Fibroblast of skin of left quadriceps (primary cell): ENCODE measurements at regions not wholly inside any gene's neighbourhood (a gene's known extent, or its start where the extent isn't known, plus 50 kb on each side); places are given as distances from the start of the nearest gene placed in this dataset.

Source experiments
- DNase-seq, 2 experiments: peaks; one replicate each; pipeline ENCODE4 v3.0.0-alpha.2; 2013; ENCODE audit warnings: low read depth in 2 of 2

DNA sequence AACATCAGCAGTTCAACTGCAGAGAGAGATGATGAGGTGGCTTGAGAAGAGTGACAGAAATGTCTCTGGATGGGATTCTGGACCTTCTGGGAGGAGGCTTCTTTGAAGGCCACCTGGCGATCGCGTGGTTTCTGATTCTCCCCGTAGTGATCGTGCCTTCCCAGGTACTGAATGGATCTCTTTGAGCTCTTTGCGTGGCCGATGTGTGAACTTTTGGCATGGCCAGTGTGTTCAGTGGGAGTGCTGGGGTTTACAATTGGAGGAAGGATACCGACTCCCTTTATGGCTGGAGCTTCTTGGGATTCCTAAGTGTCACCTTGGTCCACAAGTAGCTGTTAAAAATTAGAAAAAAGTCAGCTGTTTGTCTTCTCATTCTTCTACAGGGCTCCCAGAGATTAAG is 374.7 kb downstream of the C12orf75 start:
- no peak for DNase-seq

GRCh38 chr12:105705765-105706164 is 375.3 kb downstream of the C12orf75 start:
- peak; percentile 52 to 56 for DNase-seq

DNA sequence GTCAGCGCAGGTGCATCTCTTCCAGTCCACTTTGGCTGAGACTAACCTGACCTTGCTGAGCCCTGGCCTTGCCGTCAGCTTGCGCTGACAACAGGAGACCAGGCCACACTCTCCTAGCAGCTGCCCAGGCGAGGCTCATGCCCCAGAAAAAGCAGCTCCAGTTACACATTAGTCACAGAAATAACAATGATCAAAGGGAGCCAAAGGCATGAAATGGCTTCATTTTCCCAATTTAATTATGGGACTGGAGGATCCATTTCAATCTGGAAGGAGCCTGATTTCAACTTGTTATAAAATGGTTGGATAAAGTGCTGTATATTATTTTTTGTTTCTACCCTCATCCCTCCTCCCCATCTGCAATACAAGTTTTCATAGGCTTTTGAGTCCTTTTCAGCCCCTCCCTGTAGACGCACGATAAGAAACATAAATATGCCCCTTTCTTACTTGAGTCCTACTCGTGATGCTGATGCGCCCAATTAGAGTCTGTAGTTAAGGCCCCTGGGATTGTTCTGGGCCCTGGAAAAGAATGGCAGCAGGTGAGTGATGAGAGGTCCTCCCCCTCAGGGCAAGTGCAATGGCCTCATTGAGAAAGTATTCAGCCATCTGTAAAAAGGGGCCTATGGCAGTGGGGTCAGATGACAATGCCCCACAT is 376.0 kb downstream of the C12orf75 start:
- DNase-seq: no peak

DNA sequence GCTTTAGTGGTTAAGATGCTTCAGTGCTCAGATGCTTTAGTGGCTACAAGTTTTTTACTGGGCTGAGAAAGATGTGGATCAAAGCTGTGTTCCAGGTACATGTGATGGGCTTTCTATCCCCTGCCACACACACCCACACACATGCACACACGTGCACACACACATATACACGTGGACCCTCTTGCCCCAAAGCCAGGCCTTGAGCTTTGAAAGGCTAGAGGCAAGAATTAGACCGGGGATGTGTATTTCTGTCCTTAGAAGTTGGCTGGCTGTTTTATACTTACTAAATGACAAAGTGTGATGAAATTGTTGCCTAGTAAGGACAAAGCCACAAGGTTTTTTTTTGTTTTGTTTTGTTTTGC is 376.5 kb downstream of the C12orf75 start:
- DNase-seq: no peak

DNA sequence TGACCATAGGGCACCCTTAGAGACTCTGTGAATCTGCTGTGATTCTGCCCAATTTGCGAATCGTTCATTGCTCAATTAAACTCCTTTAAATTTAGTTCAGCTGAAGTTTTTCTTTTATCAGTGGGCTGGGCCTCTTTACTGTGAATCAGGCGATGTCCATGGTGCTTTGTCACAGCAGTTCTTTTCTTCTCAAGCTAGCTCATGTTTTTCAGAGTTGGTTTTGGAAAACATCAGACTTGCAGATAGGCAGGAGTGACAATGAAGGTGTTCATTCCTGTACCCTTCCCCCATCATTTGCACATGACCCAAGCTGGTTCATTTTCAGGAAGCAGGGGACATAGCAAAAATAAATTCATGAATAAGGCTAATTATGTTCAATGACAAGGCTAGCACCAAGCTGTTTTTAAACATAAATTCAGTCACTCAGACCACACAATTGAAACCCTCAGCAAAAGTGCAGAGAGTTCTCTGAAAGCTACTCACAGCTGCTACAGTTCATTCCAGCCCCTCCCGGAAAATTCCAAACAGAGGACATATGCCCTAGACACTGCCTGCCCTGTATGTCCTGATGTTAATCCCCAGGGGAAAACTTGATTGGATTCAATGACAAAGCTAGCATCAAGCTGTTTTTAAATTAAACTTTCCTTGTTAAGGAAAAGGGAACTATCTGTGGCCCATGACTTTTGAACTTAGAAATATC is 383.3 kb downstream of the C12orf75 start:
- no peak for DNase-seq

DNA sequence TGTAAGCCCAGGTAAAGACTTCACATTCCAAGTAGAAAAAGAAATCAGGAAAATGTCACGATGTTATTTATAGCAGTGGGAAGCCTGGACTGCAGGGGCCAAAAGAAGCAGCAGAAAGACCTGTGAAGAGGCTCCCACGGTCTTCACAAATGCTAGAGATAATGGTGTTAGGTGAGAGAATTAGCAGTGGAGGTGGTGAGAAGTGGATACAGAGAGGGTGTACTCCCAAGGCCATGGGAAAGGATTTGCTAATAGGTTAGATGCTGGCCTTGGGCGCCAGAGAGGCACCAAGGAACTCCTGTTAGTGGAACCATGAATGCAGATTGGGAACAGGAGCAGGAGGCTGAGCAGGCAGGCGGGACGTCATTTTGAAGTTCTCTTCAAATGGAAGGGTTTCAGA is 386.1 kb downstream of the C12orf75 start:
- no peak for DNase-seq

DNA sequence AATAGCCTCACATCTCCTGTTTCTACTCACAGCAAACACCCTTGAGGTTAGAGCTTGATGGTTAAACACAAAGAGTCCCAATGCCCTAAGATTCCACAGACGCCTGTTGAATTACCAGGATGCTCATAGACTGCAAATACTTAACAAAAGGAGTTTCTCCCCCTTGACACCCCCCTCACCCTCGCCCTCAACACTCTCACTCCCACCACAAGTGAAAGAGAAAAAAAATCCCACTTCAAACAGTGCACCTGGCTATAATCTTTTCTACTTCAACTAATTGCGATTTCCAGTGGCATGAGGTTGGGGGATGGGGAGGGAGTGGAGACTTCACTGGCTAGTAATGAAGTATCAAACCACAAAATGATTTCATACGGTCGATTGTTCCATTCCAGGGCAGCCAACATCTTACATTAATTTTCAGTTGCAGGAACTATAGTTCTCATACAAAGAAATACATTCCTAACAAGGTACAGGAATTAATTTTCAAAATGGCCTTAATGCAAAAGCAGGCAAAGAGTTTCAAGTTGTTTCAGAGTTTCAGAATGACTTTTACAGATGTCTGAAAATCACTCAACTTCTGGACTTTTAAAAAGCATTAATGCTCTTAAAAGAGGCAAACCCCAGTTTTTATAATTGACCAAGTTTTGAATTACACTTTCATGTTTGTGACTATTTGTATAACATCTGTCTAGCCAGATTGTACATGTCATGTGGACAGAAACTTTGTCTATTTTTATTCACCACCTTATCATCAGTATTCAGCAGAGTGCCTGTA is 390.7 kb downstream of the C12orf75 start:
- peak; percentile 68 to 73 for DNase-seq

- no peak for DNase-seq
These were observed 391.4 kb downstream of the C12orf75 start for GRCh38 chr12:105721891-105722290.

- DNase-seq: no peak
These were observed 392.6 kb downstream of the C12orf75 start for GRCh38 chr12:105723066-105723465.

GRCh38 chr12:105723494-105723893 is 393.0 kb downstream of the C12orf75 start:
- DNase-seq: no peak

DNA sequence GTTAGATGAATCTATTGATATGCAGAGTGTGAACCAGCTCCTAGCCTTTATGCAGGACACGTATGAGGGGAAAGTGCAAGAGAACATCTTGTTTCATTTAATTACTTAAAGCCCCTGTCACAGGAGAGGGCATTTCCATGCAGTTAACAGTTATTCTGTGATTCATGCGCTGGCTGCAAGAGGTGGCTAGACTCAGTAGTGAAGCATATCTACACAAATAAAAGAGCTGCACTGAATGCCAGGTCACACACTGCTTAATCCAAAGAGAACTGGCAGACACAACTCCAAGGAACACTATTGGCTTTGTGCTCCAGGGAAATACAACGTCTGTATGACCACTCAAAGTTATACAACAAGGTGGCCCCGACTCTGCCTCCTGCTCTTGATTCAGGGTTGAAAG is 394.1 kb downstream of the C12orf75 start:
- DNase-seq: no peak

- peak in 1 of 2 experiments; percentile 33 for DNase-seq
These were observed 394.6 kb downstream of the C12orf75 start for GRCh38 chr12:105725054-105725453.

- no peak for DNase-seq
These were observed 398.8 kb downstream of the C12orf75 start for GRCh38 chr12:105729181-105729771.

DNA sequence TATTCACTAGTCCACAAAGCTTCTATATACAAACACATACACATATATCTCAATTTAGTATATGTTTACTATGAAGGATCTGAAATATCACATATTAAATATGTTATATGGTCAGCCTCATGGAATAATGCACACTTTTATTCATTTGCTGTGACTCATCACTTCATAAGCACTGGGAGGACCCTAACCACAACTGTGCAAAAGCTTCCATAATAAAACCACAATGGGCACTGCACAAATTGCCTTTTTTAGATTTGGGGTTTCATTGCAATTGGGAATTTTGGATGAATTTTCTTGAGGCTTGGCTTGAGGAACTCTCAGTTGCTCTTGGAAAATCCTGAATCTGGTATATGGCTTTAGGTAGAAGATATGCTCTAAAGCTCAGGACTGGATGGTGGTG is 399.4 kb downstream of the C12orf75 start:
- DNase-seq: no peak

DNA sequence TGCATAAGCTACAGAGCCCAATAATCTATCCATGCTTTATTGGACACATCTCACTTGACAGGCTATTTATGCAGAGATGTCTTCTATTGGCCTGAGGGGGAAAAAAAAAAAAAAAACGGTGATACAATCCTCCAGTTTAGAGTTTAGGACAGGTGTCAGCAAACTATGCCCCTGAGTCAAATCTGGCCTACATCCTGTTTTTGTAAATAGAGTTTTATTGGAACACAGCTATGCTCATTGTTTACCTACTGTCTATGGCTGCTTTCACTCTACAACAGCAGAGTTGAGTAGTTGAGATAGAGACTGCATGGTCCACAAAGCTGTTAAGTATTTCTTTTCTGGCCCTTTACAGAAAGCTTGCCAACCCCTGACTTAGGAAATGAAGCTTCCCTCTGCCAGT is 403.1 kb downstream of the C12orf75 start:
- no peak for DNase-seq

DNA sequence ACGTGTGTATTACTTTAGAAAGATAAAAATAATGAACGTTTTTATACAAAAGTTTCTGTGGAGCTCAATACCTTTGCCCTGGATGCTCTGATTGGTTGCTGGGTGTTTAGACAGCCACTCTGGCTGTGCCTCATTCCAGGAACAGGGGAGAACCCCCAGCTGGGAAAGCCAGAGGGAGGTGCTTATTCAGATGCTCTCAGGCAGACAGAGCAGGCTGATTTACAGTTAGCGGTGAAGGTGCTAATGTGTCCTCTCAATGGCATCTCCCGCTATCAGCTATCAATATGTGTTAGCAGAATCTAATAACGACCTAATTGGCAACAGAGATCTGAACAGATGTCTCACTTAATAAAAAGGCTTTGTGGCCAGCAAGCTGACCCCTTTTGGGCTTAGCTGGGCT is 402.3 kb downstream of the NUAK1 start:
- no peak for DNase-seq

DNA sequence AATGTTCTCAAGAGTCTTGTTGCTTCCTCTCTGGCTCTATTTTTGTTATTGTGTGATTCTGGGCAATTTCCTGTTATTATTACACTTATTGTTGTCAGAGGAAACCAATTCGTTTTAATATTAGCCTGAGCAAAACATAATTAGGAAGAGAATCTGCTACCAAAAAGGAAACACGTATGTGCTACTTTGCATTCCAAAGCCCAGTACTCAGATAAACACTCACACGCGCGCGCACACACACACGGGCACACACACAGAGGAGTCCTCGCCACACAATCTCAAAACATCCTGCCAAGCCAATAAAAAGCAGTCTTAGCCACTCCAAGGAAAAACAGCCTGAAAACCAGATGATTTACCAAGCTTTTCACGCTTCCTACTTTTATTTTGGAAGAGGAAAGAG is 400.7 kb downstream of the NUAK1 start:
- peak; percentile 48 to 49 for DNase-seq

GRCh38 chr12:105740369-105740768 is 398.4 kb downstream of the NUAK1 start:
- DNase-seq: no peak

GRCh38 chr12:105740970-105741725 is 397.6 kb downstream of the NUAK1 start:
- no peak for DNase-seq

- DNase-seq: peak; percentile 93
These were observed 396.8 kb downstream of the NUAK1 start for GRCh38 chr12:105741786-105742566.

- DNase-seq: no peak
These were observed 396.2 kb downstream of the NUAK1 start for GRCh38 chr12:105742567-105742874.
